GM21619 (cell line): ENCODE measurements at regions not wholly inside any gene's neighbourhood (a gene's known extent, or its start where the extent isn't known, plus 50 kb on each side); places are given as distances from the start of the nearest gene placed in this dataset.

Source experiments
- ATAC-seq: cut with Tn5 transposase; IDR thresholded peaks from one replicate; pipeline ENCODE4 v1.9.1; 2021; ENCODE audit not compliant: unreplicated experiment

GRCh38 chr13:21817878-21818277, 147.0 kb downstream of the FGF9 start:
- ATAC-seq: no peak

- ATAC-seq: no peak
Measured at GRCh38 chr13:21822029-21822428, 151.2 kb downstream of the FGF9 start.

GRCh38 chr13:21823416-21823815, 152.5 kb downstream of the FGF9 start:
- no peak for ATAC-seq

GRCh38 chr13:21823949-21824348, 153.1 kb downstream of the FGF9 start:
- no peak for ATAC-seq

GRCh38 chr13:21825186-21825585, 154.3 kb downstream of the FGF9 start:
- no peak for ATAC-seq

GRCh38 chr13:21825801-21826200, 154.9 kb downstream of the FGF9 start:
- no peak for ATAC-seq

GRCh38 chr13:21826214-21827015, 155.5 kb downstream of the FGF9 start:
- no peak for ATAC-seq

GRCh38 chr13:21831654-21832324, 160.9 kb downstream of the FGF9 start:
- no peak for ATAC-seq

- no peak for ATAC-seq
Measured at GRCh38 chr13:21833921-21834320, 163.0 kb downstream of the FGF9 start.

- no peak for ATAC-seq
Measured at GRCh38 chr13:21834521-21834920, 163.6 kb downstream of the FGF9 start.

- ATAC-seq: no peak
Measured at GRCh38 chr13:21837288-21837687, 166.4 kb downstream of the FGF9 start.

- ATAC-seq: no peak
Measured at GRCh38 chr13:21837841-21838551, 167.1 kb downstream of the FGF9 start.

- no peak for ATAC-seq
Measured at GRCh38 chr13:21846605-21847004, 175.7 kb downstream of the FGF9 start.

- no peak for ATAC-seq
Measured at GRCh38 chr13:21849323-21849722, 178.4 kb downstream of the FGF9 start.

- no peak for ATAC-seq
Measured at GRCh38 chr13:21850013-21851006, 179.4 kb downstream of the FGF9 start.

- ATAC-seq: no peak
Measured at GRCh38 chr13:21852043-21852442, 181.2 kb downstream of the FGF9 start.

- no peak for ATAC-seq
Measured at GRCh38 chr13:21853779-21854178, 182.9 kb downstream of the FGF9 start.

GRCh38 chr13:21868823-21869222, 197.9 kb downstream of the FGF9 start:
- ATAC-seq: no peak

- ATAC-seq: no peak
Measured at GRCh38 chr13:21871382-21871781, 200.5 kb downstream of the FGF9 start.

GRCh38 chr13:21871919-21872318, 201.0 kb downstream of the FGF9 start:
- no peak for ATAC-seq

GRCh38 chr13:21872795-21873194, 201.9 kb downstream of the FGF9 start:
- no peak for ATAC-seq
